ENCODE measurements at regions not wholly inside any gene's neighbourhood (a gene's known extent, or its start where the extent isn't known, plus 50 kb on each side); places are given as distances from the start of the nearest gene placed in this dataset.
A peak's percentile ranks its signal among the peaks of the same experiment; 100 is the strongest.

- Mint-ChIP-seq H3K36me3 (ENCODE audit: low read depth) (peaks cover 3% of the 10 kb centered on the region), H3K27me3 (peaks cover 24% of the 10 kb centered on the region), H3K27ac (peak overlapping the region; percentile 59), H3K9me3 (no peaks in the 10 kb centered on the region), H3K4me3 (no peak overlapping the region), H3K4me1 (ENCODE audit: low read depth) (peaks cover 56% of the 10 kb centered on the region)
Observed at GRCh38 chr20:50347284-50348063, 156.8 kb downstream of the CEBPB start.

GRCh38 chr20:50348096-50348495, 157.5 kb downstream of the CEBPB start:
- Mint-ChIP-seq H3K36me3 (ENCODE audit: low read depth) (peaks cover 3% of the 10 kb centered on the region), H3K4me3 (peak overlapping the region; percentile 20), H3K27ac (peak overlapping the region; percentile 59), H3K27me3 (peaks cover 25% of the 10 kb centered on the region), H3K4me1 (ENCODE audit: low read depth) (peaks cover 61% of the 10 kb centered on the region), H3K9me3 (no peaks in the 10 kb centered on the region)

- Mint-ChIP-seq H3K4me3 (no peak overlapping the region), H3K27me3 (peaks cover 25% of the 10 kb centered on the region), H3K9me3 (no peaks in the 10 kb centered on the region), H3K4me1 (ENCODE audit: low read depth) (peaks cover 63% of the 10 kb centered on the region), H3K36me3 (ENCODE audit: low read depth) (peaks cover 3% of the 10 kb centered on the region), H3K27ac (peak overlapping the region; percentile 74)
Observed at GRCh38 chr20:50350510-50351249, 159.5 kb upstream of the PTPN1 start.

GRCh38 chr20:50351541-50351940, 158.6 kb upstream of the PTPN1 start:
- Mint-ChIP-seq H3K27me3 (peaks cover 18% of the 10 kb centered on the region), H3K4me1 (ENCODE audit: low read depth) (peaks cover 57% of the 10 kb centered on the region), H3K27ac (peak overlapping the region; percentile 34), H3K36me3 (ENCODE audit: low read depth) (peaks cover 3% of the 10 kb centered on the region), H3K9me3 (no peaks in the 10 kb centered on the region), H3K4me3 (no peak overlapping the region)

- Mint-ChIP-seq H3K4me1 (ENCODE audit: low read depth) (peaks cover 39% of the 10 kb centered on the region), H3K27me3 (peaks cover 6% of the 10 kb centered on the region), H3K9me3 (no peaks in the 10 kb centered on the region), H3K36me3 (ENCODE audit: low read depth) (peaks cover 3% of the 10 kb centered on the region), H3K4me3 (no peak overlapping the region), H3K27ac (peak overlapping the region; percentile 37)
Observed at GRCh38 chr20:50353289-50353961, 156.8 kb upstream of the PTPN1 start.

- H3K27me3 Mint-ChIP-seq: peaks cover 9% of the 10 kb centered on the region
- H3K36me3 Mint-ChIP-seq (ENCODE audit: low read depth): no peaks in the 10 kb centered on the region
- no peak overlapping the region for H3K4me3 Mint-ChIP-seq
- H3K27ac Mint-ChIP-seq: no peak overlapping the region
- no peaks in the 10 kb centered on the region for H3K9me3 Mint-ChIP-seq
- H3K4me1 Mint-ChIP-seq (ENCODE audit: low read depth): peaks cover 25% of the 10 kb centered on the region
Observed at GRCh38 chr20:50354721-50355589, 155.2 kb upstream of the PTPN1 start.

- Mint-ChIP-seq H3K27ac (no peak overlapping the region), H3K4me1 (ENCODE audit: low read depth) (peaks cover 16% of the 10 kb centered on the region), H3K27me3 (peaks cover 9% of the 10 kb centered on the region), H3K9me3 (no peaks in the 10 kb centered on the region), H3K4me3 (no peak overlapping the region), H3K36me3 (ENCODE audit: low read depth) (no peaks in the 10 kb centered on the region)
Observed at GRCh38 chr20:50355590-50356524, 154.3 kb upstream of the PTPN1 start.

- H3K4me3 Mint-ChIP-seq: no peak overlapping the region
- H3K36me3 Mint-ChIP-seq (ENCODE audit: low read depth): no peaks in the 10 kb centered on the region
- peaks cover 9% of the 10 kb centered on the region for H3K27me3 Mint-ChIP-seq
- H3K4me1 Mint-ChIP-seq (ENCODE audit: low read depth): peaks cover 13% of the 10 kb centered on the region
- H3K27ac Mint-ChIP-seq: no peak overlapping the region
- H3K9me3 Mint-ChIP-seq: no peaks in the 10 kb centered on the region
Observed at GRCh38 chr20:50356525-50356885, 153.7 kb upstream of the PTPN1 start.

GRCh38 chr20:50356962-50357782, 153.0 kb upstream of the PTPN1 start:
- Mint-ChIP-seq H3K4me1 (ENCODE audit: low read depth) (peaks cover 13% of the 10 kb centered on the region), H3K9me3 (no peaks in the 10 kb centered on the region), H3K36me3 (ENCODE audit: low read depth) (no peaks in the 10 kb centered on the region), H3K27me3 (peaks cover 10% of the 10 kb centered on the region), H3K4me3 (no peak overlapping the region), H3K27ac (no peak overlapping the region)

- Mint-ChIP-seq H3K9me3 (no peaks in the 10 kb centered on the region), H3K4me1 (ENCODE audit: low read depth) (peaks cover 8% of the 10 kb centered on the region), H3K36me3 (ENCODE audit: low read depth) (no peaks in the 10 kb centered on the region), H3K4me3 (no peak overlapping the region), H3K27me3 (peaks cover 6% of the 10 kb centered on the region), H3K27ac (no peak overlapping the region)
Observed at GRCh38 chr20:50357783-50358161, 152.4 kb upstream of the PTPN1 start.

- Mint-ChIP-seq H3K9me3 (no peaks in the 10 kb centered on the region), H3K4me1 (ENCODE audit: low read depth) (peaks cover 4% of the 10 kb centered on the region), H3K36me3 (ENCODE audit: low read depth) (no peaks in the 10 kb centered on the region), H3K27ac (no peak overlapping the region), H3K4me3 (no peak overlapping the region), H3K27me3 (peaks cover 6% of the 10 kb centered on the region)
Observed at GRCh38 chr20:50358166-50358565, 152.0 kb upstream of the PTPN1 start.

- Mint-ChIP-seq H3K4me1 (ENCODE audit: low read depth) (no peaks in the 10 kb centered on the region), H3K9me3 (no peaks in the 10 kb centered on the region), H3K27me3 (peaks cover 6% of the 10 kb centered on the region), H3K27ac (no peak overlapping the region), H3K4me3 (no peak overlapping the region), H3K36me3 (ENCODE audit: low read depth) (no peaks in the 10 kb centered on the region)
Observed at GRCh38 chr20:50358971-50359370, 151.2 kb upstream of the PTPN1 start.

GRCh38 chr20:50359607-50360217, 150.5 kb upstream of the PTPN1 start:
- Mint-ChIP-seq H3K27me3 (peaks cover 11% of the 10 kb centered on the region), H3K27ac (peak overlapping the region; percentile 42), H3K4me1 (ENCODE audit: low read depth) (no peaks in the 10 kb centered on the region), H3K9me3 (no peaks in the 10 kb centered on the region), H3K4me3 (no peak overlapping the region), H3K36me3 (ENCODE audit: low read depth) (no peaks in the 10 kb centered on the region)

Measured in stimulated activated naive CD8-positive, alpha-beta T cell treated with anti-CD3 and anti-CD28 coated beads, Interleukin-15, Interleukin-2, amounts not matched to agents 100 ng/mL and 50 ng/mL, for 24 hours (primary cell).